HL-60 (cell line): ENCODE measurements at regions not wholly inside any gene's neighbourhood (a gene's known extent, or its start where the extent isn't known, plus 50 kb on each side); places are given as distances from the start of the nearest gene placed in this dataset.

Experiments used
- GABPA ChIP-seq: IDR thresholded peaks from 2 replicates; pipeline ENCODE4 v1.6.1; 2012; ENCODE audit warnings: low read depth
- POLR2AphosphoS5 ChIP-seq: IDR thresholded peaks from 2 replicates; pipeline ENCODE4 v1.6.1; 2012; ENCODE audit warnings: low read depth
- SPI1 ChIP-seq: IDR thresholded peaks from 2 replicates; pipeline ENCODE4 v1.6.1; 2012; ENCODE audit warnings: low read depth, mild to moderate bottlenecking, borderline replicate concordance
- TF ChIP-seq, protein P1 (sequence below): IDR thresholded peaks from one replicate; pipeline ENCODE4 v1.5.1; 2011; ENCODE audit warnings: low read length, control low read depth, inconsistent platforms; ENCODE audit not compliant: insufficient read depth

DNA sequence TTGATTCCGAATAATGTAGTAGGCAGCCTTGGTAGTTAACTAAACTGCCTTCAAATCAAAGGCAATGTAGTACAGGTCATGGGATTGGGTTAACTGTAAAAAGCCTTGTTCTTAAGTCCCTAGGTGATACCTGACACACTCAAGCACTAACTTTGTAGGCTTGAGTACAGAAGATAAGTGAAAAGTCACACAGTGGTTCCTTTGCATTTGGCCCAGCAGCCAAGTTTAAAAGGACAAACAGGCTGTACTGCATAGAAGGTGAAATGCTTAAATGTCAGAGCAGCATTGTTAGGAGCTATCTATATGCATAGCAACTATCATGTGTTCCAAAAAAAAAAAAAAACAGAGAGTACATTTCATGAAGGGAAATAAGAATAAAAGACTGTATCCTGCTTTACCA lies 178.4 kb downstream of the ATOH1 start:
- TF ChIP-seq, protein P1, sequence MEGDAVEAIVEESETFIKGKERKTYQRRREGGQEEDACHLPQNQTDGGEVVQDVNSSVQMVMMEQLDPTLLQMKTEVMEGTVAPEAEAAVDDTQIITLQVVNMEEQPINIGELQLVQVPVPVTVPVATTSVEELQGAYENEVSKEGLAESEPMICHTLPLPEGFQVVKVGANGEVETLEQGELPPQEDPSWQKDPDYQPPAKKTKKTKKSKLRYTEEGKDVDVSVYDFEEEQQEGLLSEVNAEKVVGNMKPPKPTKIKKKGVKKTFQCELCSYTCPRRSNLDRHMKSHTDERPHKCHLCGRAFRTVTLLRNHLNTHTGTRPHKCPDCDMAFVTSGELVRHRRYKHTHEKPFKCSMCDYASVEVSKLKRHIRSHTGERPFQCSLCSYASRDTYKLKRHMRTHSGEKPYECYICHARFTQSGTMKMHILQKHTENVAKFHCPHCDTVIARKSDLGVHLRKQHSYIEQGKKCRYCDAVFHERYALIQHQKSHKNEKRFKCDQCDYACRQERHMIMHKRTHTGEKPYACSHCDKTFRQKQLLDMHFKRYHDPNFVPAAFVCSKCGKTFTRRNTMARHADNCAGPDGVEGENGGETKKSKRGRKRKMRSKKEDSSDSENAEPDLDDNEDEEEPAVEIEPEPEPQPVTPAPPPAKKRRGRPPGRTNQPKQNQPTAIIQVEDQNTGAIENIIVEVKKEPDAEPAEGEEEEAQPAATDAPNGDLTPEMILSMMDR = no peak
- TF ChIP-seq GABPA = no peak
- no peak for TF ChIP-seq SPI1
- TF ChIP-seq POLR2AphosphoS5 = no peak
